Mesendoderm (in vitro differentiated cells): ENCODE measurements at regions not wholly inside any gene's neighbourhood (a gene's known extent, or its start where the extent isn't known, plus 50 kb on each side); places are given as distances from the start of the nearest gene placed in this dataset.

Experiments used
- DNase-seq: peaks from one replicate; pipeline ENCODE4 v3.0.0; 2013
- H2AK5ac ChIP-seq: 2 replicates; pipeline ENCODE4 v1.6.1; 2013; ENCODE audit warnings: low read length, inconsistent platforms
- H2BK120ac ChIP-seq: 2 replicates; pipeline ENCODE4 v1.6.1; 2013; ENCODE audit warnings: low read depth, mild to moderate bottlenecking, low read length, moderate library complexity, mixed read lengths
- H2BK15ac ChIP-seq: replicated peaks from 2 replicates; pipeline ENCODE4 v1.6.1; 2013; ENCODE audit warnings: low read depth, mild to moderate bottlenecking, moderate library complexity
- H2BK5ac ChIP-seq: 2 replicates; pipeline ENCODE4 v1.6.1; 2013; ENCODE audit warnings: low read length, inconsistent platforms
- H3K18ac ChIP-seq: 2 replicates; pipeline ENCODE4 v1.6.1; 2013; ENCODE audit warnings: mild to moderate bottlenecking, low read length, mixed read lengths
- H3K23ac ChIP-seq: one replicate; pipeline ENCODE4 v1.6.1; 2013; ENCODE audit warnings: low read length
- H3K27ac ChIP-seq: 2 replicates; pipeline ENCODE4 v1.5.1; 2013; ENCODE audit warnings: low read depth, mild to moderate bottlenecking, inconsistent platforms, low read length, moderate library complexity
- H3K27me3 ChIP-seq: 2 replicates; pipeline ENCODE4 v1.6.1; 2013; ENCODE audit warnings: low read length, control low read depth, mild to moderate bottlenecking, inconsistent platforms; ENCODE audit not compliant: insufficient read depth, poor library complexity
- H3K36me3 ChIP-seq: 2 replicates; pipeline ENCODE4 v1.6.1; 2013; ENCODE audit warnings: low read length, inconsistent platforms; ENCODE audit not compliant: control insufficient read depth, insufficient read depth
- H3K4ac ChIP-seq: one replicate; pipeline ENCODE4 v1.6.1; 2013; ENCODE audit warnings: low read depth, mild to moderate bottlenecking, low read length, moderate library complexity
- H3K4me1 ChIP-seq: 2 replicates; pipeline ENCODE4 v1.6.1; 2013; ENCODE audit warnings: low read depth, low read length, inconsistent platforms; ENCODE audit not compliant: control insufficient read depth
- H3K4me2 ChIP-seq: 2 replicates; pipeline ENCODE4 v1.6.1; 2013; ENCODE audit warnings: low read length
- H3K4me3 ChIP-seq: 2 replicates; pipeline ENCODE4 v1.5.1; 2013; ENCODE audit warnings: mild to moderate bottlenecking, low read length
- H3K56ac ChIP-seq: one replicate; pipeline ENCODE4 v1.6.1; 2013; ENCODE audit warnings: low read length
- H3K79me1 ChIP-seq: 2 replicates; pipeline ENCODE4 v1.6.1; 2013; ENCODE audit warnings: low read length, inconsistent platforms
- H3K79me2 ChIP-seq: 2 replicates; pipeline ENCODE4 v1.6.1; 2013; ENCODE audit warnings: mild to moderate bottlenecking, low read length; ENCODE audit not compliant: control insufficient read depth, insufficient read depth
- H3K9ac ChIP-seq: 2 replicates; pipeline ENCODE4 v1.6.1; 2013; ENCODE audit warnings: low read length, inconsistent platforms
- H4K5ac ChIP-seq: one replicate; pipeline ENCODE4 v1.6.1; 2013; ENCODE audit warnings: low read length
- H4K8ac ChIP-seq: one replicate; pipeline ENCODE4 v1.6.1; 2013; ENCODE audit warnings: low read depth, mild to moderate bottlenecking, control low read depth, low read length, moderate library complexity
- WGBS: extraction: QIAGEN DNeasy Blood & Tissue Kit; methylation state at CpG from one replicate; pipeline ENCODE4 v1.1.7; 2013; ENCODE audit warnings: low lambda C conversion rate, missing lambda C conversion rate; ENCODE audit not compliant: insufficient coverage; ENCODE audit errors: extremely low coverage; 5-methylcytosine and 5-hydroxymethylcytosine counted together

GRCh38 chr5:129361441-129362025 lies 98.6 kb upstream of the ADAMTS19 start:
- H2BK5ac ChIP-seq, result no peak overlapping the region
- no peaks in the 10 kb centered on the region for H3K36me3 ChIP-seq
- H3K4me2 ChIP-seq, result no peak overlapping the region
- H3K27me3 ChIP-seq, result no peaks in the 10 kb centered on the region
- H4K5ac ChIP-seq, result no peak overlapping the region
- no peak overlapping the region for H3K56ac ChIP-seq
- H3K79me1 ChIP-seq, result no peaks in the 10 kb centered on the region
- no peak overlapping the region for H3K4ac ChIP-seq
- no peak overlapping the region for H4K8ac ChIP-seq
- H2AK5ac ChIP-seq, result no peak overlapping the region
- H3K79me2 ChIP-seq, result no peaks in the 10 kb centered on the region
- peak; percentile 36 for DNase-seq
- no peak overlapping the region for H2BK15ac ChIP-seq
- no peak overlapping the region for H2BK120ac ChIP-seq
- H3K4me1 ChIP-seq, result no peaks in the 10 kb centered on the region
- no peak overlapping the region for H3K4me3 ChIP-seq
- no peak overlapping the region for H3K27ac ChIP-seq
- no peak overlapping the region for H3K9ac ChIP-seq
- H3K18ac ChIP-seq, result no peak overlapping the region
- WGBS, result no CpG with 5 or more reads among the region's 1 CpG
- no peak overlapping the region for H3K23ac ChIP-seq

- H3K27ac ChIP-seq, result no peak overlapping the region
- H3K27me3 ChIP-seq, result no peaks in the 10 kb centered on the region
- no peak overlapping the region for H3K9ac ChIP-seq
- H2BK5ac ChIP-seq, result no peak overlapping the region
- no peak overlapping the region for H3K4ac ChIP-seq
- no peak overlapping the region for H4K5ac ChIP-seq
- no peaks in the 10 kb centered on the region for H3K79me2 ChIP-seq
- H3K79me1 ChIP-seq, result no peaks in the 10 kb centered on the region
- H3K23ac ChIP-seq, result no peak overlapping the region
- H3K4me1 ChIP-seq, result no peaks in the 10 kb centered on the region
- H2AK5ac ChIP-seq, result no peak overlapping the region
- no peaks in the 10 kb centered on the region for H3K36me3 ChIP-seq
- H4K8ac ChIP-seq, result no peak overlapping the region
- no peak overlapping the region for H3K56ac ChIP-seq
- no peak for DNase-seq
- no peak overlapping the region for H2BK120ac ChIP-seq
- H3K4me2 ChIP-seq, result no peak overlapping the region
- H3K4me3 ChIP-seq, result no peak overlapping the region
- no peak overlapping the region for H3K18ac ChIP-seq
- H2BK15ac ChIP-seq, result no peak overlapping the region
These were observed 97.6 kb upstream of the ADAMTS19 start for GRCh38 chr5:129362456-129362855.

GRCh38 chr5:129363991-129364390 lies 96.1 kb upstream of the ADAMTS19 start:
- DNase-seq, result no peak
- no peak overlapping the region for H3K4me3 ChIP-seq
- H4K8ac ChIP-seq, result no peak overlapping the region
- H2AK5ac ChIP-seq, result no peak overlapping the region
- H2BK120ac ChIP-seq, result no peak overlapping the region
- H2BK15ac ChIP-seq, result no peak overlapping the region
- H3K36me3 ChIP-seq, result no peaks in the 10 kb centered on the region
- no peak overlapping the region for H2BK5ac ChIP-seq
- no peaks in the 10 kb centered on the region for H3K79me1 ChIP-seq
- H3K27ac ChIP-seq, result no peak overlapping the region
- no peak overlapping the region for H3K9ac ChIP-seq
- H3K18ac ChIP-seq, result no peak overlapping the region
- H3K4me1 ChIP-seq, result no peaks in the 10 kb centered on the region
- no peak overlapping the region for H3K4me2 ChIP-seq
- H3K27me3 ChIP-seq, result no peaks in the 10 kb centered on the region
- no peak overlapping the region for H3K4ac ChIP-seq
- no peak overlapping the region for H3K56ac ChIP-seq
- H3K79me2 ChIP-seq, result no peaks in the 10 kb centered on the region
- H3K23ac ChIP-seq, result no peak overlapping the region
- no peak overlapping the region for H4K5ac ChIP-seq

GRCh38 chr5:129367883-129368282 lies 92.2 kb upstream of the ADAMTS19 start:
- Histone ChIP-seq H2AK5ac (no peak overlapping the region), H2BK5ac (no peak overlapping the region), H3K4me1 (no peaks in the 10 kb centered on the region), H3K18ac (no peak overlapping the region), H4K5ac (no peak overlapping the region), H3K79me1 (no peaks in the 10 kb centered on the region), H3K4me2 (no peak overlapping the region), H3K27ac (no peak overlapping the region), H3K9ac (no peak overlapping the region), H3K4ac (no peak overlapping the region), H3K4me3 (no peak overlapping the region), H3K79me2 (no peaks in the 10 kb centered on the region), H4K8ac (no peak overlapping the region), H2BK120ac (no peak overlapping the region), H3K23ac (no peak overlapping the region), H3K56ac (no peak overlapping the region), H2BK15ac (no peak overlapping the region), H3K27me3 (no peaks in the 10 kb centered on the region), H3K36me3 (no peaks in the 10 kb centered on the region)
- no peak for DNase-seq
- WGBS, result no CpG with 5 or more reads among the region's 1 CpG

- no peak overlapping the region for H2BK5ac ChIP-seq
- no CpG with 5 or more reads among the region's 2 CpGs for WGBS
- no peak overlapping the region for H3K4me3 ChIP-seq
- no peaks in the 10 kb centered on the region for H3K4me1 ChIP-seq
- DNase-seq, result no peak
- no peak overlapping the region for H3K4ac ChIP-seq
- no peak overlapping the region for H4K5ac ChIP-seq
- no peak overlapping the region for H4K8ac ChIP-seq
- no peak overlapping the region for H2AK5ac ChIP-seq
- no peaks in the 10 kb centered on the region for H3K36me3 ChIP-seq
- H3K23ac ChIP-seq, result no peak overlapping the region
- no peak overlapping the region for H3K27ac ChIP-seq
- no peak overlapping the region for H2BK120ac ChIP-seq
- H3K27me3 ChIP-seq, result no peaks in the 10 kb centered on the region
- no peak overlapping the region for H3K56ac ChIP-seq
- H3K9ac ChIP-seq, result no peak overlapping the region
- no peak overlapping the region for H3K18ac ChIP-seq
- no peak overlapping the region for H3K4me2 ChIP-seq
- H2BK15ac ChIP-seq, result no peak overlapping the region
- H3K79me1 ChIP-seq, result no peaks in the 10 kb centered on the region
- H3K79me2 ChIP-seq, result no peaks in the 10 kb centered on the region
These were observed 88.1 kb upstream of the ADAMTS19 start for GRCh38 chr5:129372025-129372424.

- Histone ChIP-seq H2BK5ac (no peak overlapping the region), H3K4me1 (peaks cover 2% of the 10 kb centered on the region), H4K8ac (no peak overlapping the region), H4K5ac (no peak overlapping the region), H3K4ac (no peak overlapping the region), H3K36me3 (no peaks in the 10 kb centered on the region), H3K79me2 (no peaks in the 10 kb centered on the region), H3K9ac (no peak overlapping the region), H3K23ac (no peak overlapping the region), H3K79me1 (no peaks in the 10 kb centered on the region), H3K27me3 (no peaks in the 10 kb centered on the region), H2BK120ac (no peak overlapping the region), H3K4me3 (no peak overlapping the region), H3K18ac (no peak overlapping the region), H3K4me2 (no peak overlapping the region), H2BK15ac (no peak overlapping the region), H3K27ac (no peak overlapping the region), H2AK5ac (no peak overlapping the region), H3K56ac (no peak overlapping the region)
- no CpG with 5 or more reads among the region's 3 CpGs for WGBS
- DNase-seq, result no peak
These were observed 82.6 kb upstream of the ADAMTS19 start for GRCh38 chr5:129377504-129377903.
